Activated CD4-positive, alpha-beta T cell treated with anti-CD3 and anti-CD28 coated beads for 36 hours (primary cell): ENCODE measurements at regions not wholly inside any gene's neighbourhood (a gene's known extent, or its start where the extent isn't known, plus 50 kb on each side); places are given as distances from the start of the nearest gene placed in this dataset.

Experiments
- ATAC-seq: fragments of 200-7000 bp; cut with Tn5 transposase; one replicate; pipeline ENCODE4 v1.10.0; 2021; ENCODE audit warnings: mild to moderate bottlenecking, moderate library complexity
- CTCF ChIA-PET: fragments of 350-600 bp; sonication (Branson Sonifier 250); formaldehyde crosslinking; loops from one replicate; lab custom pipeline; 2021; ENCODE audit warnings: antibody characterized with exemption; lab: Charles Lee
- POLR2A ChIA-PET: fragments of 350-600 bp; sonication (Branson Sonifier 250); formaldehyde crosslinking; loops from one replicate; lab custom pipeline; 2021; ENCODE audit warnings: antibody characterized with exemption, inconsistent platforms; lab: Charles Lee
- DNase-seq: peaks from one replicate; pipeline ENCODE4 v3.0.0-alpha.2; 2020
- H3K27ac Mint-ChIP-seq: one replicate; pipeline ENCODE4 v1.8.0; 2021; ENCODE audit warnings: mixed read lengths
- H3K27me3 Mint-ChIP-seq: one replicate; pipeline ENCODE4 v1.8.0; 2021; ENCODE audit warnings: mixed read lengths
- H3K36me3 Mint-ChIP-seq: one replicate; pipeline ENCODE4 v1.8.0; 2021; ENCODE audit warnings: low read depth, mixed read lengths
- H3K4me1 Mint-ChIP-seq: one replicate; pipeline ENCODE4 v1.8.0; 2021; ENCODE audit warnings: mixed read lengths
- H3K4me3 Mint-ChIP-seq: one replicate; pipeline ENCODE4 v1.8.0; 2021; ENCODE audit warnings: mild to moderate bottlenecking, moderate library complexity, mixed read lengths
- H3K9me3 Mint-ChIP-seq: one replicate; pipeline ENCODE4 v1.8.0; 2021; ENCODE audit warnings: low read depth, mixed read lengths
- intact Hi-C, 2 experiments: fragments of 100-400 bp; cut with DNase I in 1 of 2; cut with micrococcal nuclease in 1 of 2; formaldehyde crosslinking; loops; one replicate each; pipeline versions ENCODE4 v1.14.2 to v1.15.1; 2022 to 2024; cut with DNase I, micrococcal nuclease

DNA sequence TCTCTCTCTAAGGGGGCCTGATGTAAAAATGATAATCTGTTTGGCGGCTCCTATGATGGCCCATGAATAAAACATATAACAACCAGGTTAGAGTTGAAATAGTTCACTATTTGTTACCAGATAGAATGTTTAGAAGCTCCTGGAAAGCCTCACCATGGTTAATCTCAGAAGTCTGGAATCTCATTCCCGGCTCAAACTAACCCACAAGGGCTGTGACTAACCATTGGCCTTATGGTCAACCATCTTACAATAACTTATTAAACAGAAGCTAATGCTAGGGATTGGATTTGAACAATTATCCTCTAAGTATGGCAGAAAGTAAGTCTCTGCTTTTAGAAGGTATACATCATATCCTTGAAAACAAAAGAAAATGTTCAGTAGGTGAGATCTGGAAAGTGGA lies 134.1 kb upstream of the ADGRL2 start:
- CTCF ChIA-PET, result no interaction called here
- ATAC-seq, result no peak
- H3K4me3 Mint-ChIP-seq, result no peak overlapping the region
- H3K36me3 Mint-ChIP-seq, result no peaks in the 10 kb centered on the region
- H3K27ac Mint-ChIP-seq, result no peak overlapping the region
- POLR2A ChIA-PET, result no interaction called here
- no peak for DNase-seq
- H3K9me3 Mint-ChIP-seq, result peaks cover 4% of the 10 kb centered on the region
- intact Hi-C loops, result no loop called here
- H3K4me1 Mint-ChIP-seq, result no peaks in the 10 kb centered on the region
- H3K27me3 Mint-ChIP-seq, result peaks cover 3% of the 10 kb centered on the region

DNA sequence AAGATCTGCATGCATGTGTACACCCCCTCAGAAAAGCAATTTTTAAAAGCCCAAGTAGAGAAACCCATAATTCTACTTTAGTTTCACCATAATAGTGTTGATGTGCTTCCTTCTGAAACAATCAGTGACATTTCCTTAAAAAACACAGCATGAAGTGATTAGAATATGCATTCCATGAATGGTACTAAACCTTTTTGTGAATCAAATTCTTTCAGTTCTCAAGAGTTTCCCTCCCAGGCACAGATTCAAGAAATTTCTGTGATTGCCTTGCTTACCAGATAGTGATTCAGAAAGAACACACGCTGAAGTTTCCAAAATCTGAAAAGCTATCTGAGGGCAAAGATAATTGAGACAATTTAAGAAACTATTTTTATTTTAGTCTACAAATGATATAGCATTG lies 136.4 kb upstream of the ADGRL2 start:
- H3K27me3 Mint-ChIP-seq, result no peaks in the 10 kb centered on the region
- ATAC-seq (no peak), DNase-seq (no peak)
- no peaks in the 10 kb centered on the region for H3K9me3 Mint-ChIP-seq
- ChIA-PET POLR2A (no interaction called here), CTCF (no interaction called here)
- no peaks in the 10 kb centered on the region for H3K4me1 Mint-ChIP-seq
- no peak overlapping the region for H3K4me3 Mint-ChIP-seq
- H3K27ac Mint-ChIP-seq, result no peak overlapping the region
- intact Hi-C loops, result no loop called here
- no peaks in the 10 kb centered on the region for H3K36me3 Mint-ChIP-seq

DNA sequence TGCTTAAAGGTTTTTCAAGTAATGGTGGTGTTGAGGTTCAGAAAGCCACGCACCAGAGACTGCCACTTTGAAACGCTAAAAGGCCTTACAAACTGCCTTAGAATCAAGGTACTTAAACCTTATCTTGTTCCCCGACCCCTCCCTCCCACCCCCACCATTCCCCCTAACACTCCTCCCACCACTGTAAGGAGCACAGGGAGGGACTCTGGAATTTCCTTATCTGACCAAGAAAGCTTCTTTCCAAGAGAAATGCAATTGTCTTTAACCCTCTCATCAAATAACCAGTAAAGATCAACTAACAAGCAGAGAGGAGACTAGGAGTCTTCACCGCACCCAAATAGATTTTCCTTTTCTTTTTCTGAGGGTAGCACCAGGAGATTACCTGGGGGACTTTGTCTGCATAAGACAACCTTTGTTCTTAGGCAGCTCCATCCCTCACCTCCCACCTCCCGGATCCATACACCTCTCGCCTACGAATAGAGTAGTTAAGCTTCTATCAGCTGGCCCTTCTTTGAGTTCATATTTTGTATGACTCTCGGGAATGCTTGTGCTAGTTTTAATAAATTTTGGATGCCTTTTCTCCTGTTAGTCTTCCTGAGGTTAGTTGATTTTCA lies 137.7 kb upstream of the ADGRL2 start:
- H3K4me3 Mint-ChIP-seq, result no peak overlapping the region
- CTCF ChIA-PET, result no interaction called here
- no peak for ATAC-seq
- H3K4me1 Mint-ChIP-seq, result no peaks in the 10 kb centered on the region
- POLR2A ChIA-PET, result no interaction called here
- H3K27me3 Mint-ChIP-seq, result no peaks in the 10 kb centered on the region
- no peak for DNase-seq
- H3K27ac Mint-ChIP-seq, result no peak overlapping the region
- H3K36me3 Mint-ChIP-seq, result no peaks in the 10 kb centered on the region
- intact Hi-C loops, result no loop called here
- H3K9me3 Mint-ChIP-seq, result no peaks in the 10 kb centered on the region

DNA sequence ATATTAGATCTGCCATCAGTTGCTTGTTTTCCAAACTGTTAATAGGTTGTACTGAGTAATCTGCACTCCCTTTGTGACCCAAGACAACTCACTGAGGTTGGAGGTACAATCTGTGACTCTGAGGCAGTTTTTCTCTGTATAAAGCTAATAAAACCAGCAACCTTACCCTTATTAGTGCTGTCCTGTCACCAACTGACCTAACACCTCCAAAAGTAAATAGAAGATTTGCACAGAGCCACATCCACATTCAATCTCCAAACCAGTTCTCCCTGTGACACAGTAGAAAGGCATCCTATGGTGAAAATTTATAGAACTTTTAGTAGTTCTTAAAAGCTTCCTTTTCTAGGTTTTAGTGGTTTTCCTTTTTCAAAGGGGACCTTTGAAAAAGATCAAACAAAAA lies 140.4 kb upstream of the ADGRL2 start:
- Mint-ChIP-seq H3K27ac (no peak overlapping the region), H3K4me3 (no peak overlapping the region), H3K27me3 (no peaks in the 10 kb centered on the region), H3K9me3 (peaks cover 4% of the 10 kb centered on the region), H3K36me3 (no peaks in the 10 kb centered on the region), H3K4me1 (no peaks in the 10 kb centered on the region)
- ChIA-PET CTCF (no interaction called here), POLR2A (no interaction called here)
- intact Hi-C loops, result no loop called here
- DNase-seq, result no peak
- ATAC-seq, result no peak

GRCh38 chr1:81654657-81655056 lies 146.1 kb upstream of the ADGRL2 start:
- H3K36me3 Mint-ChIP-seq, result no peaks in the 10 kb centered on the region
- peaks cover 5% of the 10 kb centered on the region for H3K9me3 Mint-ChIP-seq
- H3K4me3 Mint-ChIP-seq, result no peak overlapping the region
- H3K4me1 Mint-ChIP-seq, result no peaks in the 10 kb centered on the region
- ChIA-PET POLR2A (no interaction called here), CTCF (no interaction called here)
- ATAC-seq (no peak), DNase-seq (no peak)
- intact Hi-C loops, result no loop called here
- no peak overlapping the region for H3K27ac Mint-ChIP-seq
- H3K27me3 Mint-ChIP-seq, result no peaks in the 10 kb centered on the region

DNA sequence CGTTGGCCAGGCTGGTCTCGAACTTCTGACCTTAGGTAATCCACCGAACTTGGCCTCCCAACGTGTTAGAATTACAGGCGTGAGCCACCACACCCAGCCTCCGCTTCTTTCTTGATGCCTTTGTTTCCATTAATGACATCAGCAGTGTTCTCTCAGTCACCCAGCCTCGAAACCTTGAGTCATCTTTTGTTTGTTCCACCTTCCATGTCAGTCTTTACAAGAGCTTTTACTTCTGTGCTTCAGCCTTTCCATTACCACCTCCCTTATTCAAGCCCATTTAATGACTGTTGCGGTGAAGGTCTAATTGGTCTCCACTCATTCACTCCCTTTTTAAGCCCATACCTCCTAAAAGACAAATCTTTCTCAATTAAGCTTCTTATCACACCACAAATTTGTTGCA lies 146.6 kb upstream of the ADGRL2 start:
- ChIA-PET CTCF (no interaction called here), POLR2A (no interaction called here)
- no peaks in the 10 kb centered on the region for H3K27me3 Mint-ChIP-seq
- no peak overlapping the region for H3K4me3 Mint-ChIP-seq
- H3K27ac Mint-ChIP-seq, result no peak overlapping the region
- no peaks in the 10 kb centered on the region for H3K36me3 Mint-ChIP-seq
- H3K4me1 Mint-ChIP-seq, result no peaks in the 10 kb centered on the region
- ATAC-seq (no peak), DNase-seq (no peak)
- intact Hi-C loops, result no loop called here
- H3K9me3 Mint-ChIP-seq, result peaks cover 5% of the 10 kb centered on the region

DNA sequence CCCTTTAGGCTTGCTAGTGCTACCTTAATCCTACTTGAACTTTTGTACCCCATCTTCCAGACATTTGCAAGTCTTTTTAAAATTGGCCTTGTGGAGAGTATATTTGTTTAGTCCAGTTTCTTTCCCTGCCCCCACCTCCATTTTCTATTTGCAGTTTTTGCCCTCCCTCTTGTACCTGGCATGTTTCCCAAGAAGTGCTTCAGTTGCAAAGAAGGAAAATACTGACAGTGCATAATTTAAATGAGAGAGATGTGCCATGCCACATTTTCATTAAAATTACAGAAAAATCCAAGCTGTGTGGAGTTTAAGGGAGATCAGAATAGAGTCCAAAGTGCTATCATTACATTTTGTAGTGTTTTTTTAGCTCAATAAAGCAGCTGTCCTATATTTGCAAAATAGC lies 150.0 kb upstream of the ADGRL2 start:
- DNase-seq, result no peak
- no peaks in the 10 kb centered on the region for H3K36me3 Mint-ChIP-seq
- H3K9me3 Mint-ChIP-seq, result peaks cover 5% of the 10 kb centered on the region
- H3K27ac Mint-ChIP-seq, result no peak overlapping the region
- ATAC-seq, result no peak
- no peaks in the 10 kb centered on the region for H3K4me1 Mint-ChIP-seq
- intact Hi-C loops, result no loop called here
- no peaks in the 10 kb centered on the region for H3K27me3 Mint-ChIP-seq
- no peak overlapping the region for H3K4me3 Mint-ChIP-seq
- ChIA-PET POLR2A (no interaction called here), CTCF (interaction anchor here (0.7 kb wide), 1 partner anchor 722 kb away, joined by 3 read pairs; no protein-coding TSS in a partner anchor)

DNA sequence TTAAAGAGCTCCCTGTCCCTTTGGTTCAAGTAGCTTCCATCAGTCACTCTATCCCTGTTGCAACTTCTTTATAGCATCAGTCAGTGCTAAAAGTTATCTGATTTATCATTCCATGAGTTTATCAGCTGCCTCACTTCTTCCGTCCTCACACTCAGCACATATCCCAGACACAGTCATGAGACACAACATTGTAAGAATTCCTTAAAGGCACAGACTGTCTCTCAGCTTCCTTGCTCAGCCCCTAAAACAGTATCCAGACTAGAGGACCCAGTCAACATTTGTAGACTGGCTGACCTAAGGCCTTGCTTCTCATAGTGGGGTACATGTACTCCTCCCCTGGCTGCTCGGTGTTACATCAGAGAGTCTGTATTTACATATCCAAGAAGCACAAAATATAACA lies 164.9 kb upstream of the ADGRL2 start:
- ATAC-seq (no peak), DNase-seq (no peak)
- Mint-ChIP-seq H3K27ac (no peak overlapping the region), H3K27me3 (no peaks in the 10 kb centered on the region), H3K4me1 (no peaks in the 10 kb centered on the region), H3K36me3 (no peaks in the 10 kb centered on the region), H3K9me3 (peaks cover 7% of the 10 kb centered on the region), H3K4me3 (no peak overlapping the region)
- ChIA-PET CTCF (interaction anchor here (0.6 to 0.8 kb wide), 2 partner anchors 18 to 314 kb away, joined by 3 to 4 read pairs; no protein-coding TSS in a partner anchor), POLR2A (no interaction called here)
- intact Hi-C loops, result no loop called here

GRCh38 chr1:81634294-81634693 lies 166.4 kb upstream of the ADGRL2 start:
- peaks cover 5% of the 10 kb centered on the region for H3K9me3 Mint-ChIP-seq
- no peaks in the 10 kb centered on the region for H3K27me3 Mint-ChIP-seq
- intact Hi-C loops, result no loop called here
- no peaks in the 10 kb centered on the region for H3K4me1 Mint-ChIP-seq
- ChIA-PET POLR2A (no interaction called here), CTCF (no interaction called here)
- no peak for ATAC-seq
- H3K27ac Mint-ChIP-seq, result no peak overlapping the region
- DNase-seq, result no peak
- no peaks in the 10 kb centered on the region for H3K36me3 Mint-ChIP-seq
- no peak overlapping the region for H3K4me3 Mint-ChIP-seq

GRCh38 chr1:81619156-81619555 lies 181.6 kb upstream of the ADGRL2 start:
- DNase-seq (no peak), ATAC-seq (no peak)
- ChIA-PET CTCF (no interaction called here), POLR2A (no interaction called here)
- Mint-ChIP-seq H3K4me1 (no peaks in the 10 kb centered on the region), H3K27ac (no peak overlapping the region), H3K9me3 (peaks cover 5% of the 10 kb centered on the region), H3K27me3 (peaks cover 3% of the 10 kb centered on the region), H3K36me3 (no peaks in the 10 kb centered on the region), H3K4me3 (no peak overlapping the region)
- intact Hi-C loops, result no loop called here

- Mint-ChIP-seq H3K4me3 (no peak overlapping the region), H3K36me3 (no peaks in the 10 kb centered on the region), H3K27me3 (peaks cover 3% of the 10 kb centered on the region), H3K27ac (no peak overlapping the region), H3K9me3 (peaks cover 8% of the 10 kb centered on the region), H3K4me1 (no peaks in the 10 kb centered on the region)
- no peak for ATAC-seq
- intact Hi-C loops, result no loop called here
- ChIA-PET CTCF (interaction anchor here (0.7 kb wide), 1 partner anchor 18 kb away, joined by 4 read pairs; no protein-coding TSS in a partner anchor), POLR2A (no interaction called here)
- DNase-seq, result no peak
These were observed 182.4 kb upstream of the ADGRL2 start for GRCh38 chr1:81618376-81618775.

DNA sequence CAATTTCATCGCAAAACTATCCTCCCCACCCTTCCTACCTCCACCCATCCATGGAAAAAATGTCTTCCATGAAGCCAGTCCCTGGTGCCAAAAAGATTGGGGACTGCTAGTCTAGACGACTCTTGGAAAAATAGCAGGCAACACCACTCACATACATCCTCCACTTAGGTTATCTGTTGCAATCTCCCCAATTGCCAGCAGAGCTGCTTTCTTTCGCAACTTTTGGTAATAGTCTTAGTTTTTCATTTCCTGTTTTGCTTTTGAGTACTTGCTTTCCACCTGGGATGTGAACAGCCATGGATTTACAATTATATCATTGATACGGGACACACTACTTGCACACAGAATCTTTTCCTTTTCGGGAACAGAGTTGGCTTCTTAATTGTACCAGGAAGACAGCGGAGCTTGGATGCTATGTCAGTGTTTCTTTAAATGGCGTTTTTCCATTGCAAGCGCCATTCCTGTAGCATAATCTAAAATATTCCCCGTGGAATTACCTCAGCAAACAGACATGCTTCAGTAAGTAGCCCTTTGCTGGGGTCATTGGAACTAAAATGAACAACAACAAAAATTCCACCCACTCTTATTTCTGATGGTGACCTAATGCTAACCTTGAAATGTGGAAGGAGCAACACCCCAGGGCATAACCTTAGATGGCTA lies 183.3 kb upstream of the ADGRL2 start:
- POLR2A ChIA-PET, result no interaction called here
- Mint-ChIP-seq H3K9me3 (peaks cover 8% of the 10 kb centered on the region), H3K36me3 (no peaks in the 10 kb centered on the region), H3K27me3 (no peaks in the 10 kb centered on the region), H3K4me3 (no peak overlapping the region), H3K27ac (no peak overlapping the region), H3K4me1 (no peaks in the 10 kb centered on the region)
- DNase-seq, result no peak
- CTCF ChIA-PET, result no interaction called here
- intact Hi-C loops, result no loop called here
- no peak for ATAC-seq
